BE2C (cell line): ENCODE measurements at regions not wholly inside any gene's neighbourhood (a gene's known extent, or its start where the extent isn't known, plus 50 kb on each side); places are given as distances from the start of the nearest gene placed in this dataset.

Source experiments
- DNase-seq: peaks from one replicate; pipeline ENCODE4 v3.0.0-alpha.2; 2020
- H3K27me3 ChIP-seq: fragments of 250-450 bp; sonication (Bioruptor Pico); 2 replicates; pipeline ENCODE4 v1.5.1; 2020; ENCODE audit warnings: mild to moderate bottlenecking
- H3K36me3 ChIP-seq: fragments of 250-450 bp; sonication (Bioruptor Pico); 2 replicates; pipeline ENCODE4 v1.5.1; 2020; ENCODE audit warnings: mild to moderate bottlenecking
- H3K4me1 ChIP-seq: fragments of 250-450 bp; sonication (Bioruptor Pico); 2 replicates; pipeline ENCODE4 v1.5.1; 2020
- H3K4me3 ChIP-seq: 2 replicates; pipeline ENCODE4 v1.5.1; 2011; ENCODE audit warnings: low read depth, low read length
- H3K9me3 ChIP-seq: fragments of 250-450 bp; sonication (Bioruptor Pico); 2 replicates; pipeline ENCODE4 v1.5.1; 2020
- CTCF ChIP-seq: IDR thresholded peaks from 2 replicates; pipeline ENCODE4 v1.5.1; 2012; ENCODE audit warnings: mild to moderate bottlenecking, low read depth, low read length

- Histone ChIP-seq H3K36me3 (no peaks in the 10 kb centered on the region), H3K4me1 (no peaks in the 10 kb centered on the region), H3K9me3 (no peaks in the 10 kb centered on the region), H3K27me3 (no peaks in the 10 kb centered on the region; the same call in 1 of the 2 replicates), H3K4me3 (no peak overlapping the region)
- TF ChIP-seq CTCF: no peak
- no peak for DNase-seq
Observed at GRCh38 chr6:87828044-87828443, 126.0 kb upstream of the AKIRIN2 start.

DNA sequence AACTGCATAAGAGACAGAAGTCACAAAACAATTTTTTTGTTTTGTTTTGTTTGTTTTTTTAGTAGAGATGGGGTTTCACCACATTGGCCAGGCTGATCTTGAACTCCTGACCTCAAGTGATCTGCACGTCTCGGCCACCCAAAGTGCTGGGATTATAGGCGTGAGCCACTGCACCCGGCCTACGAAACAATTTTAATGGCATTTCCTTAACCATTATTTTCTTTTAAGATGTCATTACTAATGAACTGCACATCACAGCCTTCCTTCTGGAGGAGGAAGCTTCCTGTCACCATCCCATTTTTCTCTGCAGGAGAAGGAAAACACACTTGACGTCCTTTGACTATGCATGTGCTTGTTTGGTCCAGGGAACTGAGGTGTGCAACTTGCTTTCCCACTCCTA lies 125.3 kb upstream of the AKIRIN2 start:
- Histone ChIP-seq H3K9me3 (no peaks in the 10 kb centered on the region), H3K4me3 (no peak overlapping the region), H3K4me1 (no peaks in the 10 kb centered on the region), H3K36me3 (no peaks in the 10 kb centered on the region), H3K27me3 (no peaks in the 10 kb centered on the region; the same call in 1 of the 2 replicates)
- DNase-seq: no peak
- TF ChIP-seq CTCF: no peak

GRCh38 chr6:87826424-87826823 lies 124.4 kb upstream of the AKIRIN2 start:
- no peaks in the 10 kb centered on the region for H3K4me1 ChIP-seq
- H3K36me3 ChIP-seq: no peaks in the 10 kb centered on the region
- DNase-seq: no peak
- H3K9me3 ChIP-seq: no peaks in the 10 kb centered on the region
- H3K4me3 ChIP-seq: no peak overlapping the region
- no peaks in the 10 kb centered on the region; the same call in 1 of the 2 replicates for H3K27me3 ChIP-seq
- no peak for TF ChIP-seq CTCF

DNA sequence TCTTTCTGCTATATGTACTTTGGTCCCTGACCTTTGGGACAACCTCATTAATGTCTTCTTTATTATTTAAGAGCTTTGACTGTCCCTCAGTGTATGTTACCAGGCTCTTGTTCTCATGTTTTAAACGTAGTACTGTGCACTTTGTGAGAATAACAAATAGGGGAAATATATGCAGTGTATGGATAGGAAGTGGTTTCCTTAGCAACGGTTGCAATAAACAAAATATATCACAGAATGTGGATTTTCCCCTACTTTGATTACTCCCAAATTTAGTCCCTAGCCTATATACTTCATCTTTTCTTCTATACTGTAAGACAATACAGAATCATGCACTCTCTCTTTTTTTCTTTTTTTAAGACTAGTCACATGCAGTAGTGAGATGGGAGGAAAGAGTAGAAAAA lies 123.8 kb upstream of the AKIRIN2 start:
- no peak for DNase-seq
- H3K4me1 ChIP-seq: no peaks in the 10 kb centered on the region
- H3K36me3 ChIP-seq: no peaks in the 10 kb centered on the region
- H3K9me3 ChIP-seq: no peaks in the 10 kb centered on the region
- H3K4me3 ChIP-seq: no peak overlapping the region
- H3K27me3 ChIP-seq: no peaks in the 10 kb centered on the region; the same call in 1 of the 2 replicates
- no peak for TF ChIP-seq CTCF

- no peak overlapping the region for H3K4me3 ChIP-seq
- no peaks in the 10 kb centered on the region for H3K9me3 ChIP-seq
- no peaks in the 10 kb centered on the region for H3K36me3 ChIP-seq
- H3K27me3 ChIP-seq: no peaks in the 10 kb centered on the region; the same call in 1 of the 2 replicates
- H3K4me1 ChIP-seq: no peaks in the 10 kb centered on the region
- TF ChIP-seq CTCF: no peak
- DNase-seq: no peak
Observed at GRCh38 chr6:87824958-87825491, 123.0 kb upstream of the AKIRIN2 start.

GRCh38 chr6:87822011-87822410 lies 120.0 kb upstream of the AKIRIN2 start:
- no peak for TF ChIP-seq CTCF
- no peaks in the 10 kb centered on the region for H3K36me3 ChIP-seq
- H3K9me3 ChIP-seq: no peaks in the 10 kb centered on the region
- H3K4me1 ChIP-seq: no peaks in the 10 kb centered on the region
- no peak overlapping the region for H3K4me3 ChIP-seq
- no peaks in the 10 kb centered on the region; the same call in 1 of the 2 replicates for H3K27me3 ChIP-seq
- DNase-seq: no peak
